GM19324 (cell line): ENCODE measurements at regions not wholly inside any gene's neighbourhood (a gene's known extent, or its start where the extent isn't known, plus 50 kb on each side); places are given as distances from the start of the nearest gene placed in this dataset.
"Not testable (repeated sequence)": the region's sequence is repeated elsewhere in the genome, so short reads cannot be mapped to it uniquely, and the experiment has no call there.

Experiments
- ATAC-seq: cut with Tn5 transposase; IDR thresholded peaks from one replicate; pipeline ENCODE4 v1.9.1; 2021; ENCODE audit warnings: mild to moderate bottlenecking, moderate library complexity; ENCODE audit not compliant: unreplicated experiment, low FRiP score

- no peak for ATAC-seq
Observed at GRCh38 chr4:122100508-122100907, 51.6 kb upstream of the BLTP1 start.

GRCh38 chr4:122099896-122100295 lies 52.2 kb upstream of the BLTP1 start:
- no peak for ATAC-seq

DNA sequence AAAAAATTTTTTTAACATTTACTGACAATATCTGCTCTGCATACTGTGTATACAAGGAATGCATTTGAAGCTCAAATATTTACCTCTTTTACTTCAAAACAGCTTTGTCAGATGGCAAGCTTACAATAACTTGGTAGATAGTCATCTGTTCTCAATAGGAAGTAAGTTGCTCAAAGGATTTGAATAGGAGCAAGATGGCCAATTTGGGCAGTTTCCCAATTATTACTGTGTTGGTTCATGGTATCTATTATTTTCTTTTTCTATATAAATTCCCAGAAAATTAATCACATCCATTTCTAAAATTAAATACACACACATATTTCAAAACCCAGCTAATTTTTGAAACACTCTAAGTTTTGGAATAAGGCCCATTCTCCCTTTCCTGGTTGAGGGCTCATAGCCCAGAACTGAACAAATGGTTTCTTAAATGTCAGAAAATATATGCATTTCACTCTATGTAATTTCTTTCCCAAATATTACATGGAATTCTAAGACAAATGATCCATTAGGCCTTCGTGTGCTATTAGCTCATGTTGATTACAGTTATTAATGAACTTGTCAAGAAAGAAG lies 60.2 kb upstream of the BLTP1 start:
- ATAC-seq, result no peak

DNA sequence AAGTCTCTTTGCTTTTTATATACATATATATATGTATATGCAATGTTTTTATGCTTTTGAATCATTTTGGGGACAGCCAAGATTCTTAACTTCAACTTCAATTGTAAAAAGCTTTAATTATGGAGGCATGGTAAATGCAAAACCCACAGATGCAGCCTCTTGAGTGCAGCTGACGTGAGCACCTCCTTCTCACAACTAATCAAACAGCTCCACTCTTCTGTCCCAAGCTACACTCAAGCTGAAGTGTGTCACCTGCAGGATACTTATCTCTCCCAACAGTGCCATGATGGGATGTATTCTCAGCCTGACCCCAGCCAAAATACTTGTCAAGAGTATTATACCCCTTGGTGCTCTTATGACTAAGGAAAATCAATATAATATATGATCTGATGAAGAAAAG lies 60.7 kb upstream of the BLTP1 start:
- ATAC-seq, result no peak

- no peak for ATAC-seq
Observed at GRCh38 chr4:122090989-122091388, 61.1 kb upstream of the BLTP1 start.

- ATAC-seq, result no peak
Observed at GRCh38 chr4:122086338-122087065, 65.6 kb upstream of the BLTP1 start.

DNA sequence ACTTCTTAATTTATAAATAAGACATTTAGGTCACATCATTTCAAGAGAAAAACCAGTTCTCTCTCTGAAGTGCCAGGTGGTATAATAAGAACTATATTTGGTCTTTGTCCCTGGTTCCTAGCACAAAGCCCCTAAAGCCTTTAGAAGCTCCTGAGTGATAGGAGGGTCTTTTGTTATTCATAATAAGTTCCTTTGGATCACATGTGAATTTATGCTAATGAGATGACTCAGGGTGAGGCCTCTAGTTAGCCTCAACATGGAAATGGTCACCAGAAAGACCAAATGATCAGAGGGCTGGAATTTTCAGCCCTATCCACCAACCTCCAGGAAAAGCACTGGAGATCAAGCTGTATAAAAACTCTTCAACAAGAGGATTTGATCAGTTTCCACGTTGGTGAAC lies 68.1 kb upstream of the BLTP1 start:
- ATAC-seq, result no peak

GRCh38 chr4:122083351-122083750 lies 68.8 kb upstream of the BLTP1 start:
- ATAC-seq, result no peak

GRCh38 chr4:122082661-122083060 lies 69.5 kb upstream of the BLTP1 start:
- ATAC-seq, result no peak

DNA sequence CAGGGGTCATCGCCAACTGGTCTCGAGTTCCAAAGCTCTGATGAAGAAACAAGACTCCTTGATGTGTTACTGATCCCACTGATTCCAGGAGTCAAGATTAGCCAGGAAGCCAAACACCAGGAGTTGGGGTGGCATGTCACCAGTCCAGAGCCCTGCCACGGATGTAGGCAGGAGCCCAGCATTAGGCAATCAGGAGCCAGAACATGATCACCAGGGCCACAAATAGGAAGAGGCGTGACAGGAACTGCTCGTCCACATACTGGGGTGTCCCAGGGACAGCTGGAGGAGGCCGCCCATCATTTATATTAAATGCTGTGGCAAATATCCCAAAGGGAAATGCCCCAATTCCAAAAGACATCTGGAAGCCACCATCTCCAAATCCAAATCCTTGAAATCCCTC lies 74.5 kb upstream of the BLTP1 start:
- ATAC-seq, result not testable (repeated sequence)

- not testable (repeated sequence) for ATAC-seq
Observed at GRCh38 chr4:122076835-122077234, 75.3 kb upstream of the BLTP1 start.

DNA sequence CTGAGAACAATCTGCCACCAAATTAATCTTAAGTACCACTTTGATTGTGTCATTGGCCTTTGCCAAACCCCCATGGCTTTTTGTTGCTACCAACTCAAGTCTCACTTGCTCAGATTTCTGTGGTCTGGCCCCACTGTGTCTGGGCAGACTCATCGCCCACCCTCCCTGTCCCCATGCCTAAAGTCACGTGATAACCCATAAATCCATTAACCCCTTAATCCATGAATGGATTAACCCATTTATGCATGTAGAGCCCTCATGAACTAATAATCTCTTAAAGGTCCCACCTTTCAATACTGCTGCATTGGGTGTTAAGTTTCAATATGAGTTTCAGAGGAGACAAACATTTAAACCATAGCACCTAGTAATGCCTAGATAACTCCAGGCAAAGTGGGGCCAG lies 78.5 kb upstream of the BLTP1 start:
- ATAC-seq, result no peak

DNA sequence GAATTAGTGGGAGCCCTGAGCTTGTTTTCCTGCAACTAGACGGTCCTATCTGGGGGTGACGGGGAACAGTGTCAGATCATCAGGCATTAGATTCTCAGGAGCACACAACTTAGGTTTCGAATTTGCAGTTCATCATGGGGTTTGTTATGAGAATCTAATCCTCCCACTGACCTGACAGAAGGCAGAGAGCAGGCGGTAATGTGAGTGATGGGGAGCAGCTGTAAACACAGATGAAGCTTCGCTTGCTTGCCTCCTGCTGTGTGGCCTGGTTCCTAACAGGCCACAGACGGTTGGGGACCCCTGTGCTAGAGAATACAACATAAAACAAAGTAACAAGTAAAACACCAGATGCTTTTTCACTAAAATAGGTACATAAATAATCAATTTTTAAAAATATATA lies 86.2 kb upstream of the BLTP1 start:
- ATAC-seq, result no peak

- no peak for ATAC-seq
Observed at GRCh38 chr4:122065149-122065548, 87.0 kb upstream of the BLTP1 start.

DNA sequence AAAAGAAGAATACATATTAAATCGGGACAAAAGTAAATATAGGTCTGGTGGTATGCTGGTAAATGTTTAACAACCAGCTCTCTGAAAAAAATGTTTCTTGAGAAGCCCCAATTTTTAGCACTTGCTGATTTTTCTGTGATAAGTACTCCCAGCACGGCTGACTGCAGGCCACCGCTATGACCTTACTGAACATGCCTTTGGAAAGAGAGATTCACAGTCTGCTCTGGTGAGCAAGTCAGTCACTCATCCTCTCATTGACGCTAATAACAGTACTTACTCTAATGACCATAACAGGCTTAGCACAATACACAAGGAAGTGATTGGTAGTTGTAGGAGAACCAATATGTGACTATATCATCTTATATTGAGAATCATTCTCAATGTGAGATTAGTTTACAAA lies 98.9 kb upstream of the BLTP1 start:
- ATAC-seq, result no peak

- ATAC-seq, result no peak
Observed at GRCh38 chr4:122052677-122053076, 99.5 kb upstream of the BLTP1 start.

- no peak for ATAC-seq
Observed at GRCh38 chr4:122050841-122051240, 99.0 kb upstream of the TRPC3 start.

DNA sequence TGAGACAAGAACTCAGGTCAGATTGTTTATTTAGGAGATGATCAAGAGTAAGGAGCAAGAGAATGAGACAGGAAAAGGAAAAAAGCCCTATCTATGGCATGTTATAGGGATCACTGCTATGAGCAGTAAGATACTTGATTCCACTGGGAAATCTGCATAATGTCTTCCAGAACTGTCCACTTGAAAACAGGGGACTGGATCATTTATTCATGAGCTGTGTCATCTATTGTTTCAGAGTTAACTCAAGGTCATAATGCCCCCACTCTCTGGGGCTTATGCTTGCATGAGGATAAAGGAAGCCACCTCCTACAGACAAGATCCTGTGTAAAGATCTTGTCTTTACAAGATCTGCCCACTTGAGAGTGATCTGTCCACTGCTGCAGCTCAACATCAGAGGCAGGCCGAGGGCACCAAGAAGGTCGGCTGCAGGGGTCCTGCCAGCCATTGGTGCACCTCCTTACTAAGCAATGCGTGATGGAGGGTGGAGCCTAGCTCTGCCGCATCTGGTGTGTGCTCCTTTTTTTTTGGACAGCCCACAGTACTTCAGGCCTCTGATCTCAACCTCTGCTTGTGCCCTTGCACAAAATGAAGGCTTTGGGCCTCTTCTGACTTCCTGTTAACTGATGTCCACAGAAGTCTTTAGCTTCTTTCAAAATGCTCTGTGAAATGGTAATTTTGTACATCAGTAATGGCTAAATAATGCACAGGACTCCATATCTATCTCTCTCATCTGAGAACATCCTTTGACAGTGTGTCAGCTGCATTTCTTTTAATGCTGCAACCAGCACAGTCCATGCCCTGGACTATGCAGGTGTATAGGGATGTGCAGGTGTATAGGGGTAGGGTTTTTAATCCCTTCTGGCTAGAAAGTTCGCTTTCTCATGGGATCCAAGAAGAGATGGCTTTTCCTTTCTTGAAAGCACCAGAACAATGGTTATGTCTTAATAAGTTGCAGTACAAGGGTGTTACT lies 95.9 kb upstream of the TRPC3 start:
- ATAC-seq, result no peak

DNA sequence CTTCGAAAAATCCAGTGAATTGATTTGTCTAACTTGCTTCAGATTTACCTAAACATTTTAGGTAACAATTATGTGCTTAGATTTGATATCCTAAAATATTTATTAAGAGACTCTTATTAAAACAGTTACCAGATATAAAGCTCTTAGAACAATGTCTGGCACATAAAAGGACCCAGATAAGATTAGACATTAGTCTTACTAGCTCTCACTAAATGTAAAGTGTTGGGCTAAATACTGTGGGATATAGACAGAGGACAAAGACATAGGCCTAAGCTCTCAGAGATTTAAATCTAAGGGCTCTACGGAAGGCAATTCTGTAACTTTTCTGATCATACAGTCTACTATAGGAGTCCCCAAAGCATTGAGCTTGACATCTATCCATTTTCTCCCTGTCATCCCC lies 94.4 kb upstream of the TRPC3 start:
- ATAC-seq, result no peak

- ATAC-seq, result no peak
Observed at GRCh38 chr4:122045533-122045932, 93.7 kb upstream of the TRPC3 start.

GRCh38 chr4:122044501-122044900 lies 92.6 kb upstream of the TRPC3 start:
- no peak for ATAC-seq
